GM18951 (cell line): ENCODE measurements at regions not wholly inside any gene's neighbourhood (a gene's known extent, or its start where the extent isn't known, plus 50 kb on each side); places are given as distances from the start of the nearest gene placed in this dataset.
"Not testable (repeated sequence)": the region's sequence is repeated elsewhere in the genome, so short reads cannot be mapped to it uniquely, and the experiment has no call there.

Experiments
- POLR2A ChIP-seq: IDR thresholded peaks from 4 replicates; pipeline ENCODE4 v1.6.1; 2011; ENCODE audit warnings: mild to moderate bottlenecking; ENCODE audit not compliant: insufficient read length, insufficient read depth; ENCODE audit errors: extremely low read depth
- in situ Hi-C: fragments of 300-500 bp; cut with MboI; formaldehyde crosslinking; loops from one replicate; pipeline ENCODE4 v1.12.0; 2022; ENCODE audit warnings: low sequenced_read_pairs, mixed read lengths, inconsistent platforms; ENCODE audit not compliant: unreplicated experiment

DNA sequence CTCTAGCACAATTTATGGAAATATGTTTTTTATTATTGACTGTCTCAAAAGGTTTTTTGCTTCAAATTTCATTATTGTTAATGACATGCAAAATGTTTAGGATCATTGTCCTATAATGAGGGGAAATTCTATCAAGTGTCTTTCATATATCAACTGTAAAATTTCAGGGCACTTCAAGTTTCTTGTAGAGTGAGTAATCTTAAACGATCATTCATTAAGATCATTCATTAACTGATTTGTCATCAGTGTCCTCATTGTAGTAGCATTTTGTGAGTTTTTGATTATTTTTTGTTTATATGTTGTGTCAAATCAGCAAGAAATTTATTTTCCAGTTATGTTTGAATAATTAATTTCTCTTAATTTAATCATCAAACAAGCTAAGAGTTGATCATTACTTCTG lies 111.8 kb upstream of the PRDX6 start:
- no peak for TF ChIP-seq POLR2A
- in situ Hi-C loops, result no loop called here

GRCh38 chr1:173367136-173367535 lies 110.0 kb upstream of the PRDX6 start:
- no peak for TF ChIP-seq POLR2A
- in situ Hi-C loops, result no loop called here

GRCh38 chr1:173370586-173370985 lies 106.5 kb upstream of the PRDX6 start:
- in situ Hi-C loops, result not testable (repeated sequence)

GRCh38 chr1:173376065-173376464 lies 101.1 kb upstream of the PRDX6 start:
- in situ Hi-C loops, result not testable (repeated sequence)

DNA sequence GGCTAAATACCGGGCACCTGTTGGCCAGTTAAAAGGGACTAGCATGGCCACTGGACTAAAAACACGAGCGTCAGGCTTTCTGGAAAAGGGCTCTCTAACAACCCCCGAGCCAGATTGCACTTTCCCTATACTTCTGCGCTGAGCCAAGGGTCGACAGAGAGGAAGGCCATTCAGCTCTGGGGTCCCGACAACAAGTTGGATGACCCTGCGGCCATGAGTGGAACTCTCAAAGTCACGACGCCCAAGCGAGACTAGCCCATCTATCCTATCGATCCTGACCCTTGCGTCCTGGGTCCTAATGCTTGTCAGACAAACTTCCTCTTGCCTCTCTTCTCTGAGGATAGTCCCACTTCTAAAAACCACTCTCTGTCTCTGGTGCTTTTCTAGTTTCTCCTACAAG lies 99.9 kb upstream of the PRDX6 start:
- in situ Hi-C loops, result no loop called here
- no peak for TF ChIP-seq POLR2A

- in situ Hi-C loops, result no loop called here
- no peak for TF ChIP-seq POLR2A
Observed at GRCh38 chr1:173383351-173383750, 93.8 kb upstream of the PRDX6 start.

GRCh38 chr1:173388352-173388751 lies 88.8 kb upstream of the PRDX6 start:
- in situ Hi-C loops, result no loop called here
- TF ChIP-seq POLR2A, result no peak

DNA sequence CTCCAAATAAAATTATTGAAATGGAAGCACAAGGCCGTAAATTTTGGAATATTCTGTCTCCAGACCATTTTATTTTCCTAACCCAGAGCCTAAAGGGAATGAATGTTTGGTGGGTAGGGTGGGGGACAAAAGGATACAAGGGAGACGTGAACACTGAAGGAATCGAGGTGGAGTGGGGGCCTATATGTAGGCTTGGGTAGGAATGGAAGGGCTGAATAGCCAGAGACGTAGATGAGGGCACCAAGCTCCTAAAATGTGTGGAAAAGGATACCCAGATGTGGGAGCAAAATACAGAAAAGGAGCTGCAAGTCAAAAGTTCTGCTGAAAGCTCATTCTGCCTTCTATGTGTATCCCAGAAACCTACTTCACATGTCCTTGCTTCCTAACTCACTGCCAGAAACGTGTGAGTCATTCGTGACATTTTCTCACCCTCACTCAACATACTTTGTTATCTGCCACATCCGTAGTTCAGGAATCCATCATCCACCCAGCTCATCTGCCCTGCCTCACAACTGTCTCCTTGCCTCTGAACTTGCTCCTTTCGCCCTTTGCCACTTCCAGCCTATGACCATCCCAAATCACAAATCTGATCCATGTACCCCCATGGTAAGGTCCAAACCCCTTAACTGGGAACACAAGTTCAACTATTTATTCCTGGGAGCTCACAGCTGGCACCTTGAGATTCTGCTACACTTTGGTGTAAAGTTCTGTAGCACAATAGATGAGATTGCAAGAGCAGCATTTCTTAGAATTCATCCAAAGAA lies 84.1 kb upstream of the PRDX6 start:
- in situ Hi-C loops, result no loop called here

GRCh38 chr1:173393659-173394000 lies 83.5 kb upstream of the PRDX6 start:
- no peak for TF ChIP-seq POLR2A

More for the DNA sequence above, 84.1 kb upstream of the PRDX6 start:
- TF ChIP-seq POLR2A, result no peak

GRCh38 chr1:173394813-173395212 lies 82.3 kb upstream of the PRDX6 start:
- in situ Hi-C loops, result not testable (repeated sequence)

More at GRCh38 chr1:173393659-173394000, 83.5 kb upstream of the PRDX6 start:
- in situ Hi-C loops, result no loop called here

DNA sequence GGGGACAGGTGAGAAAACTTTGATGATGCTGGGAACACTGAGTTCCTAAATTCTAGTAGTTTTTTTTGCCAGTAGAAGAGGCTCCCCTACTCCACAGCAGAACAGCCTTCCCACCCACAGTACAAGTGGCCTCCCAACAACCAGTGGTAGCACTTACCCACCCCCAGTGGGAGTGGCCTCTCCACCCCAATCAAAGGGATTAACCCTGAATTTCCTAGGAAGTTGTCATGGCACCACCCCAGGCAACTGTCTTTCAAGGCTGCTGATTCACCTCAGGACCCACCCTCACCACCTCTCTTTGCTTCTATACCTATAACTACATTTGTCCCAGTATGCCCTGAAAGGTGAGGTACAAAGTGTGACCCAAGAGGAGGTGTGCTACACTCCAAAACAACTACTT lies 81.4 kb upstream of the PRDX6 start:
- no peak for TF ChIP-seq POLR2A
- in situ Hi-C loops, result no loop called here

- no peak for TF ChIP-seq POLR2A
- in situ Hi-C loops, result loop anchor here (25.0 kb wide), 1 partner anchor 188 kb away; the partner anchor contains the start of gene TNFSF4
Observed at GRCh38 chr1:173400387-173400995, 76.6 kb upstream of the PRDX6 start.

DNA sequence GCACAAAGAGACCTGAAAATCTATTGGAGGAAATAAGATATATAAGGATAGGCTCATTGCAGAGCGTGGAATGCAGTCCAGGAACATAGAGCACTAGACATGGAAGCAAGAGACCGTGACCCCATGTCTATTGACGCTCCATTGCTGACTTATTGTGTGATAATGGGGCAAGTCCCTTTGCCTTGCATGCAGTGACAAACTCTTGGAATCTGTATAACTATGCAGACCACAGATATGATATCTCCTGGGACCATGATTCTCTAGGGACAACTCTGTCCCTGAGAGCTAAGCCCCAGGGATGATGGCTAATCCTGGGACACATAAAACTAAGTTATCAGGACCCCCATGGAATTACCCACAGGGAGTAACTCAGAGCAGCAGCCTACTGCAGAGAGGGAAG lies 73.1 kb upstream of the PRDX6 start:
- TF ChIP-seq POLR2A, result no peak
- in situ Hi-C loops, result loop anchor here (25.0 kb wide), 1 partner anchor 192 kb away; the partner anchor contains the start of gene TNFSF4

GRCh38 chr1:173405281-173405680 lies 71.9 kb upstream of the PRDX6 start:
- in situ Hi-C loops, result loop anchor here (25.0 kb wide), 1 partner anchor 193 kb away; the partner anchor contains the start of gene TNFSF4
- no peak for TF ChIP-seq POLR2A

DNA sequence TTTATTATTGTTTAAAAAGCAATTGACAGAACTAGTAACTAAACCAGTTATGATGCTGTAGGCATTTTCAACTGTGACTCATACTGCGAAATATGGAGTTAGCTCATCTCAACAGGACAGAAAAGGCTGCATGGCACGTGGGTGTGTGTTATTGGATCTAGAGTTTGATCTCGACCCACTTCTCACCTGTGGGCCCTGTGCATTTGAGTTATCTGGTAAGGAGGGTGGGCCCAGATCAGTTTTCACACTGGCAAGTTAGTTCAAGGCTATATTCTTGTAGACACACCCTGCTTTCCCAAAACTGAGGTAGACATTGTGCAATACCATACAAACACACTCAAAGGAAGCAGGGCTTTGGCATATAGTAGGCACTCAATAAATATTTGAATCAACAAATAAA lies 71.3 kb upstream of the PRDX6 start:
- no peak for TF ChIP-seq POLR2A
- in situ Hi-C loops, result loop anchor here (25.0 kb wide), 1 partner anchor 194 kb away; the partner anchor contains the start of gene TNFSF4
